SK-N-SH (cell line): ENCODE measurements at regions not wholly inside any gene's neighbourhood (a gene's known extent, or its start where the extent isn't known, plus 50 kb on each side); places are given as distances from the start of the nearest gene placed in this dataset.

Experiments
- EP300 ChIP-seq, 2 experiments: IDR thresholded peaks; 2 replicates each; pipeline versions ENCODE4 v1.4.0 to v1.6.1; 2012; ENCODE audit warnings: borderline replicate concordance in 1 of 2, low read depth in 1 of 2, low read length in 1 of 2
- GABPA ChIP-seq: IDR thresholded peaks from 2 replicates; pipeline ENCODE4 v1.4.0; 2012; ENCODE audit warnings: low read depth, mild to moderate bottlenecking
- MXI1 ChIP-seq: IDR thresholded peaks from 2 replicates; pipeline ENCODE4 v1.6.1; 2012; ENCODE audit warnings: mild to moderate bottlenecking, low read depth, low read length, improper control_type of control experiment
- NFIC ChIP-seq: IDR thresholded peaks from 2 replicates; pipeline ENCODE4 v1.4.0; 2012; ENCODE audit warnings: borderline replicate concordance
- POLR2AphosphoS5 ChIP-seq: IDR thresholded peaks from 2 replicates; pipeline ENCODE4 v1.6.1; 2012; ENCODE audit warnings: low read depth, low read length
- RFX5 ChIP-seq: IDR thresholded peaks from 2 replicates; pipeline ENCODE4 v1.6.1; 2012; ENCODE audit warnings: mild to moderate bottlenecking, improper control_type of control experiment, low read length
- RXRA ChIP-seq: IDR thresholded peaks from 2 replicates; pipeline ENCODE4 v1.4.0; 2012; ENCODE audit warnings: low read depth, mild to moderate bottlenecking, borderline replicate concordance
- TEAD4 ChIP-seq: IDR thresholded peaks from 2 replicates; pipeline ENCODE4 v1.4.0; 2012; ENCODE audit warnings: mild to moderate bottlenecking, borderline replicate concordance; ENCODE audit not compliant: insufficient read depth
- TF ChIP-seq, protein P1 (sequence below): fragments of 200-600 bp; sonication (generic); IDR thresholded peaks from 2 replicates; pipeline ENCODE4 v1.6.1; 2017; ENCODE audit warnings: antibody characterized with exemption, mild to moderate bottlenecking, moderate library complexity
- TF ChIP-seq, protein P2 (sequence below): IDR thresholded peaks from 2 replicates; pipeline ENCODE4 v1.6.1; 2012; ENCODE audit warnings: mild to moderate bottlenecking, low read depth, low read length, moderate library complexity

DNA sequence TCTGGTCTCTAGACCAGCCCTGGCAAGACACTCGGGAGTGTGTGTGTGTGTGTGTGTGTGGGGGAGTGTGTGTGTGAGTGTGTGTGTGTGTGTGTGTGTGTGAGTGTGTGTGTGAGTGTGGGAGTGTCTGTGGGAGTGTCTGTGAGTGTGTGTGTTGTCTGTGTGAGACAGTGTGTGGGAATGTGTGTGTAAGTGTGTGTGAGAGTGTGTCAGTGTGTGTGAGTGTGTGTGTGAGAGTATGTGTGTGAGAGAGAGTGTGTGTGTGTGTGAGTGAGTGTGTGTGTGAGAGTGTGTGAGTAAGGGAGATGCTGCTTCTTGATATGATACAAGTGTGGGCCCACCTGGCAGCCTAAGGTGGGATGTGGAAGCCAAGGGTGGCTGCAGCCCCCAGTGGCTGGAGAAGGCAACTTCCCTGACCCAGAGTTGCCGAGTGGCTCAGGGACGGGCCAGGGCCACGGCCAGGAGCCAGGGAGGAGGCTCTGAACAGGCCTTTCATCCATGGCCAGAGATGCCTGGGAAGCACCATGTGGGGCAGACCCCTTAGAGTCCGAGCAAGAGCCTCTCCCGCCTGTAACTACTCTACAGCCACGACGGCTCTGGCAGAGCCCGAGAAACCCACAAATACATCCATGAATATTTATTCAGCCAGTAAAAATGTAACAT, 159.3 kb upstream of the MYCN start:
- TF ChIP-seq, protein P1, sequence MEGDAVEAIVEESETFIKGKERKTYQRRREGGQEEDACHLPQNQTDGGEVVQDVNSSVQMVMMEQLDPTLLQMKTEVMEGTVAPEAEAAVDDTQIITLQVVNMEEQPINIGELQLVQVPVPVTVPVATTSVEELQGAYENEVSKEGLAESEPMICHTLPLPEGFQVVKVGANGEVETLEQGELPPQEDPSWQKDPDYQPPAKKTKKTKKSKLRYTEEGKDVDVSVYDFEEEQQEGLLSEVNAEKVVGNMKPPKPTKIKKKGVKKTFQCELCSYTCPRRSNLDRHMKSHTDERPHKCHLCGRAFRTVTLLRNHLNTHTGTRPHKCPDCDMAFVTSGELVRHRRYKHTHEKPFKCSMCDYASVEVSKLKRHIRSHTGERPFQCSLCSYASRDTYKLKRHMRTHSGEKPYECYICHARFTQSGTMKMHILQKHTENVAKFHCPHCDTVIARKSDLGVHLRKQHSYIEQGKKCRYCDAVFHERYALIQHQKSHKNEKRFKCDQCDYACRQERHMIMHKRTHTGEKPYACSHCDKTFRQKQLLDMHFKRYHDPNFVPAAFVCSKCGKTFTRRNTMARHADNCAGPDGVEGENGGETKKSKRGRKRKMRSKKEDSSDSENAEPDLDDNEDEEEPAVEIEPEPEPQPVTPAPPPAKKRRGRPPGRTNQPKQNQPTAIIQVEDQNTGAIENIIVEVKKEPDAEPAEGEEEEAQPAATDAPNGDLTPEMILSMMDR = no peak
- TF ChIP-seq, protein P2, sequence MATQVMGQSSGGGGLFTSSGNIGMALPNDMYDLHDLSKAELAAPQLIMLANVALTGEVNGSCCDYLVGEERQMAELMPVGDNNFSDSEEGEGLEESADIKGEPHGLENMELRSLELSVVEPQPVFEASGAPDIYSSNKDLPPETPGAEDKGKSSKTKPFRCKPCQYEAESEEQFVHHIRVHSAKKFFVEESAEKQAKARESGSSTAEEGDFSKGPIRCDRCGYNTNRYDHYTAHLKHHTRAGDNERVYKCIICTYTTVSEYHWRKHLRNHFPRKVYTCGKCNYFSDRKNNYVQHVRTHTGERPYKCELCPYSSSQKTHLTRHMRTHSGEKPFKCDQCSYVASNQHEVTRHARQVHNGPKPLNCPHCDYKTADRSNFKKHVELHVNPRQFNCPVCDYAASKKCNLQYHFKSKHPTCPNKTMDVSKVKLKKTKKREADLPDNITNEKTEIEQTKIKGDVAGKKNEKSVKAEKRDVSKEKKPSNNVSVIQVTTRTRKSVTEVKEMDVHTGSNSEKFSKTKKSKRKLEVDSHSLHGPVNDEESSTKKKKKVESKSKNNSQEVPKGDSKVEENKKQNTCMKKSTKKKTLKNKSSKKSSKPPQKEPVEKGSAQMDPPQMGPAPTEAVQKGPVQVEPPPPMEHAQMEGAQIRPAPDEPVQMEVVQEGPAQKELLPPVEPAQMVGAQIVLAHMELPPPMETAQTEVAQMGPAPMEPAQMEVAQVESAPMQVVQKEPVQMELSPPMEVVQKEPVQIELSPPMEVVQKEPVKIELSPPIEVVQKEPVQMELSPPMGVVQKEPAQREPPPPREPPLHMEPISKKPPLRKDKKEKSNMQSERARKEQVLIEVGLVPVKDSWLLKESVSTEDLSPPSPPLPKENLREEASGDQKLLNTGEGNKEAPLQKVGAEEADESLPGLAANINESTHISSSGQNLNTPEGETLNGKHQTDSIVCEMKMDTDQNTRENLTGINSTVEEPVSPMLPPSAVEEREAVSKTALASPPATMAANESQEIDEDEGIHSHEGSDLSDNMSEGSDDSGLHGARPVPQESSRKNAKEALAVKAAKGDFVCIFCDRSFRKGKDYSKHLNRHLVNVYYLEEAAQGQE = no peak
- no peak for TF ChIP-seq RFX5
- TF ChIP-seq NFIC = no peak
- TF ChIP-seq GABPA = no peak
- no peak for TF ChIP-seq POLR2AphosphoS5
- no peak for TF ChIP-seq EP300 (IDR thresholded peaks at IDR 0.05; ENCODE audit: borderline replicate concordance in 1 of 2, low read depth in 1 of 2, low read length in 1 of 2)
- no peak for TF ChIP-seq RXRA
- no peak for TF ChIP-seq MXI1
- no peak for TF ChIP-seq TEAD4
